GM18505 (cell line): ENCODE measurements at regions not wholly inside any gene's neighbourhood (a gene's known extent, or its start where the extent isn't known, plus 50 kb on each side); places are given as distances from the start of the nearest gene placed in this dataset.
"Not testable (repeated sequence)": the region's sequence is repeated elsewhere in the genome, so short reads cannot be mapped to it uniquely, and the experiment has no call there.

Experiments
- ATAC-seq: cut with Tn5 transposase; IDR thresholded peaks from one replicate; pipeline ENCODE4 v1.9.1; 2021; ENCODE audit not compliant: unreplicated experiment
- POLR2A ChIP-seq: IDR thresholded peaks from 4 replicates; pipeline ENCODE4 v1.6.1; 2011; ENCODE audit warnings: borderline replicate concordance; ENCODE audit not compliant: insufficient read depth, insufficient read length; ENCODE audit errors: extremely low read depth

- ATAC-seq: no peak
- TF ChIP-seq POLR2A: no peak
Observed at GRCh38 chr11:15670520-15671070, 555.9 kb downstream of the INSC start.

GRCh38 chr11:15671216-15671615 lies 556.5 kb downstream of the INSC start:
- no peak for TF ChIP-seq POLR2A
- no peak for ATAC-seq

GRCh38 chr11:15672825-15673224 lies 558.1 kb downstream of the INSC start:
- TF ChIP-seq POLR2A: no peak
- ATAC-seq: no peak

- no peak for ATAC-seq
Observed at GRCh38 chr11:15673408-15673831, 558.7 kb downstream of the INSC start.

GRCh38 chr11:15674756-15675155 lies 560.0 kb downstream of the INSC start:
- no peak for TF ChIP-seq POLR2A
- ATAC-seq: no peak

More at GRCh38 chr11:15673408-15673831, 558.7 kb downstream of the INSC start:
- no peak for TF ChIP-seq POLR2A

- ATAC-seq: no peak
- TF ChIP-seq POLR2A: no peak
Observed at GRCh38 chr11:15675683-15676082, 561.0 kb downstream of the INSC start.

- no peak for TF ChIP-seq POLR2A
- no peak for ATAC-seq
Observed at GRCh38 chr11:15677181-15677580, 562.5 kb downstream of the INSC start.

GRCh38 chr11:15683528-15683927 lies 568.8 kb downstream of the INSC start:
- no peak for ATAC-seq
- TF ChIP-seq POLR2A: no peak

GRCh38 chr11:15685306-15685705 lies 570.6 kb downstream of the INSC start:
- TF ChIP-seq POLR2A: no peak
- ATAC-seq: no peak

GRCh38 chr11:15686259-15686658 lies 571.5 kb downstream of the INSC start:
- not testable (repeated sequence) for ATAC-seq

GRCh38 chr11:15687342-15687741 lies 572.6 kb downstream of the INSC start:
- no peak for ATAC-seq
- no peak for TF ChIP-seq POLR2A

GRCh38 chr11:15688351-15688792 lies 573.6 kb downstream of the INSC start:
- no peak for TF ChIP-seq POLR2A
- no peak for ATAC-seq

GRCh38 chr11:15690320-15690719 lies 575.6 kb downstream of the INSC start:
- TF ChIP-seq POLR2A: no peak
- no peak for ATAC-seq

GRCh38 chr11:15692739-15693138 lies 578.0 kb downstream of the INSC start:
- ATAC-seq: peak; percentile 69
- no peak for TF ChIP-seq POLR2A
